GM12878 (cell line): ENCODE measurements at regions not wholly inside any gene's neighbourhood (a gene's known extent, or its start where the extent isn't known, plus 50 kb on each side); places are given as distances from the start of the nearest gene placed in this dataset.

Experiments
- ATAC-seq: fragments of 200-7000 bp; cut with Tn5 transposase; 3 replicates; pipeline ENCODE4 v1.9.1; 2020; ENCODE audit warnings: mild to moderate bottlenecking, moderate library complexity
- BruUV-seq: library from RNA; stranded (reverse); fragments of 400-500 nt; replicated peaks from 2 replicates; lab custom pipeline; 2021; lab: Mats Ljungman, UMichigan
- CTCF ChIA-PET: fragments of 300-600 bp; sonication (Branson Sonifier 250); formaldehyde crosslinking; extraction: SDS; loops from one replicate; lab custom pipeline; 2021; ENCODE audit warnings: inconsistent platforms; lab: Yijun Ruan, JAX
- POLR2A ChIA-PET: fragments of 350-600 bp; formaldehyde crosslinking; extraction: SDS; loops from one replicate; lab custom pipeline; 2021; ENCODE audit warnings: inconsistent platforms; lab: Charles Lee
- RAD21 ChIA-PET: fragments of 300-600 bp; sonication (Branson Sonifier 250); formaldehyde crosslinking; loops from one replicate; lab custom pipeline; 2023; ENCODE audit warnings: antibody characterized with exemption; ENCODE audit not compliant: unreplicated experiment; lab: Charles Lee
- SMC1A ChIA-PET: fragments of 300-600 bp; sonication (Branson Sonifier 250); formaldehyde crosslinking; loops from one replicate; lab custom pipeline; 2023; ENCODE audit not compliant: unreplicated experiment, uncharacterized antibody; lab: Charles Lee
- DNase-seq: peaks from one replicate; pipeline ENCODE4 v3.0.0-alpha.2; 2011; ENCODE audit warnings: low read depth, low spot score
- FAIRE-seq: peaks from 3 replicates; lab custom pipeline; 2011; peaks lifted over from hg19 to GRCh38; lab: Jason Lieb, UNC
- H2AFZ ChIP-seq: 2 replicates; pipeline ENCODE4 v1.6.0; 2011; ENCODE audit warnings: low read depth, low read length, control low read depth; ENCODE audit not compliant: control insufficient read depth
- H3K27ac ChIP-seq: 2 replicates; pipeline ENCODE4 v1.5.1; 2011; ENCODE audit warnings: control low read depth; ENCODE audit not compliant: control insufficient read depth, insufficient read depth
- H3K27me3 ChIP-seq, 2 experiments: replicated peaks in 1 of 2; 2 replicates each; pipeline versions ENCODE4 v1.6.0 to v1.6.1; 2011; ENCODE audit warnings: low read length in 1 of 2; ENCODE audit not compliant: control insufficient read depth in 2 of 2, insufficient read depth in 2 of 2
- H3K36me3 ChIP-seq, 2 experiments: 2 replicates each; pipeline ENCODE4 v1.5.1; 2011; ENCODE audit warnings: low read length in 1 of 2; ENCODE audit not compliant: control insufficient read depth in 2 of 2, insufficient read depth in 2 of 2
- H3K4me1 ChIP-seq: 2 replicates; pipeline ENCODE4 v1.6.1; 2011; ENCODE audit warnings: mild to moderate bottlenecking, low read length, moderate library complexity, mixed read lengths; ENCODE audit not compliant: control insufficient read depth, insufficient read depth
- H3K4me2 ChIP-seq: 2 replicates; pipeline ENCODE4 v1.6.0; 2011; ENCODE audit warnings: control low read depth; ENCODE audit not compliant: control insufficient read depth, insufficient read depth
- H3K4me3 ChIP-seq: fragments of 200-600 bp; sonication (generic); 2 replicates; pipeline ENCODE4 v1.5.1; 2016
- H3K79me2 ChIP-seq: 2 replicates; pipeline ENCODE4 v1.6.0; 2011; ENCODE audit warnings: low read length; ENCODE audit not compliant: control insufficient read depth, insufficient read depth
- H3K9ac ChIP-seq: 2 replicates; pipeline ENCODE4 v1.8.0; 2011; ENCODE audit warnings: low read length, control low read depth, mixed read lengths; ENCODE audit not compliant: control insufficient read depth, insufficient read depth
- H3K9me3 ChIP-seq: replicated peaks from 3 replicates; pipeline ENCODE4 v1.5.1; 2011; ENCODE audit warnings: mild to moderate bottlenecking, low read length; ENCODE audit not compliant: control insufficient read depth, insufficient read depth
- H4K20me1 ChIP-seq: 2 replicates; pipeline ENCODE4 v1.6.0; 2011; ENCODE audit not compliant: control insufficient read depth, insufficient read depth
- BRCA1 ChIP-seq: IDR thresholded peaks from 2 replicates; pipeline ENCODE4 v1.6.1; 2011; ENCODE audit warnings: low read depth, low read length, improper control_type of control experiment
- CHD4 ChIP-seq: fragments of 200-600 bp; sonication (generic); IDR thresholded peaks from 2 replicates; pipeline ENCODE4 v1.6.1; 2016; ENCODE audit warnings: mild to moderate bottlenecking
- EP300 ChIP-seq, 2 experiments: fragments of 150-350 bp in 1 of 2; IDR thresholded peaks; 2 replicates each; pipeline ENCODE4 v1.6.1; 2011 to 2012; ENCODE audit warnings: low read depth in 2 of 2, low read length in 2 of 2, borderline replicate concordance in 1 of 2, improper control_type of control experiment in 1 of 2, inconsistent platforms in 1 of 2; ENCODE audit not compliant: control insufficient read depth in 1 of 2
- FOXM1 ChIP-seq: IDR thresholded peaks from 2 replicates; pipeline ENCODE4 v1.6.1; 2012; ENCODE audit warnings: low read depth, mild to moderate bottlenecking, inconsistent platforms, low read length, moderate library complexity
- HSF1 ChIP-seq: fragments of 150-350 bp; IDR thresholded peaks from 2 replicates; pipeline ENCODE4 v1.6.1; 2014; ENCODE audit warnings: mild to moderate bottlenecking, low read depth, low read length
- NFIC ChIP-seq: IDR thresholded peaks from 2 replicates; pipeline ENCODE4 v1.6.1; 2012; ENCODE audit warnings: low read depth, mild to moderate bottlenecking, inconsistent platforms, low read length, moderate library complexity
- NR2C1 ChIP-seq: fragments of 450-650 bp; IDR thresholded peaks from 2 replicates; pipeline ENCODE4 v1.6.1; 2017; ENCODE audit warnings: antibody characterized with exemption, mild to moderate bottlenecking, moderate library complexity
- PML ChIP-seq: IDR thresholded peaks from 2 replicates; pipeline ENCODE4 v1.6.1; 2012; ENCODE audit warnings: low read length, inconsistent platforms
- POU2F2 ChIP-seq: IDR thresholded peaks from 3 replicates; pipeline ENCODE4 v1.6.1; 2011; ENCODE audit warnings: low read depth, mild to moderate bottlenecking, low read length, borderline replicate concordance
- SIN3A ChIP-seq: IDR thresholded peaks from 2 replicates; pipeline ENCODE4 v1.6.1; 2012; ENCODE audit warnings: low read depth, low read length, improper control_type of control experiment
- SREBF1 ChIP-seq: IDR thresholded peaks from 2 replicates; pipeline ENCODE4 v1.6.1; 2012; ENCODE audit warnings: mild to moderate bottlenecking, low read length
- STAT1 ChIP-seq: fragments of 450-650 bp; conservative IDR thresholded peaks from 2 replicates; pipeline ENCODE4 v1.6.1; 2014; ENCODE audit warnings: antibody characterized with exemption, mild to moderate bottlenecking
- SUPT20H ChIP-seq: IDR thresholded peaks from 2 replicates; pipeline ENCODE4 v1.6.1; 2011; ENCODE audit warnings: low read depth, mild to moderate bottlenecking, low read length, moderate library complexity, borderline replicate concordance; ENCODE audit not compliant: control insufficient read depth
- TARDBP ChIP-seq: IDR thresholded peaks from 2 replicates; pipeline ENCODE4 v1.6.1; 2016; ENCODE audit warnings: borderline replicate concordance
- ZBTB11 ChIP-seq: fragments of 450-650 bp; formaldehyde crosslinking; IDR thresholded peaks from 2 replicates; pipeline ENCODE4 v1.5.0; 2022; ENCODE audit warnings: mild to moderate bottlenecking, missing genetic modification characterization
- ZZZ3 ChIP-seq: IDR thresholded peaks from 2 replicates; pipeline ENCODE4 v1.6.1; 2011; ENCODE audit warnings: low read depth; ENCODE audit not compliant: control insufficient read depth, insufficient read length
- WGBS: methylation state at CpG from one replicate; pipeline ENCODE4 v1.1.6; 2016; ENCODE audit warnings: low lambda C conversion rate; ENCODE audit not compliant: insufficient replicate concordance, insufficient coverage; ENCODE audit errors: missing lambda C conversion rate; 5-methylcytosine and 5-hydroxymethylcytosine counted together
- in situ Hi-C: fragments of 300-500 bp; cut with MboI; formaldehyde crosslinking; loops from 9 replicates; pipeline ENCODE4 v1.14.3; 2018; ENCODE audit warnings: mixed read lengths
- intact Hi-C: fragments of 100-400 bp; cut with micrococcal nuclease; formaldehyde crosslinking; loops from one replicate; pipeline ENCODE4 v1.14.2; 2022; ENCODE audit not compliant: unreplicated experiment
- TF ChIP-seq, protein P1 (sequence below): fragments of 450-650 bp; IDR thresholded peaks from 2 replicates; pipeline ENCODE4 v1.6.1; 2018; ENCODE audit warnings: borderline replicate concordance, mild to moderate bottlenecking; ENCODE audit not compliant: partially characterized antibody
- TF ChIP-seq, protein P2 (sequence below): fragments of 450-650 bp; IDR thresholded peaks from 2 replicates; pipeline ENCODE4 v1.6.1; 2014; ENCODE audit warnings: mild to moderate bottlenecking

DNA sequence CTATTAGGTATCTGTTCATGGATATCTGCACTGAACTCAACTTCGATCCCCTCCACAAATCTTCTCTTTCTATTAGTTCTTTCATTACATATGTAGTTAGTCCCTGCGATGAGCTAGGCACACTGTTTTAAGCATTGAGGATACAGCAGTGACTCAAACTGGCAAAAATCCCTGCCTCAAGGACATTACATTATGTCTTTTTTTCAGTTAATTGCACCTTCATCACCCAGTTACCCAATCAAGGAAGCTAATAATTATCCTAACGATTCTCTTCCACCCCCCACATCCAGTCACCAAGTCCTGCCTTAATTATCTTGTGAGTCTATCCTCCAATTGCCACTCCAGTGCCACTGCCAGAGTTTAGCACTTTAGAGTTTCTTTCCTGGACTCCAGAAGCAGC lies 89.3 kb downstream of the C13orf42 start:
- H4K20me1 ChIP-seq, result no peaks in the 10 kb centered on the region
- H3K27ac ChIP-seq, result no peak overlapping the region
- FAIRE-seq (no peak), ATAC-seq (no peak), DNase-seq (no peak)
- no peak overlapping the region for H3K9ac ChIP-seq
- RAD21 ChIA-PET, result interaction anchor here (0.6 kb wide), 1 partner anchor 149 kb away, joined by 3 read pairs; no protein-coding TSS in a partner anchor
- 51% methylated on average over 3 of the region's 3 CpGs for WGBS
- no TSS peak for BruUV-seq
- no peak overlapping the region for H3K4me2 ChIP-seq
- no peak overlapping the region for H3K4me3 ChIP-seq
- H3K79me2 ChIP-seq, result no peaks in the 10 kb centered on the region
- SMC1A ChIA-PET, result no interaction called here
- POLR2A ChIA-PET, result no interaction called here
- H3K36me3 ChIP-seq, result no peaks in the 10 kb centered on the region
- intact Hi-C loops (no loop called here), in situ Hi-C loops (no loop called here)
- CTCF ChIA-PET, result no interaction called here
- 0 out of 4 replicates have a peak, but pooled peaks cover 0 to 4% of the 10 kb centered on the region in 2 experiments for H3K27me3 ChIP-seq
- no peak overlapping the region for H2AFZ ChIP-seq
- H3K9me3 ChIP-seq, result no peaks in the 10 kb centered on the region
- TF ChIP-seq BRCA1 (no peak), CHD4 (no peak), TARDBP (no peak), ZZZ3 (no peak), FOXM1 (no peak), NR2C1 (no peak), EP300 (IDR thresholded peaks at IDR 0.05; ENCODE audit: borderline replicate concordance in 1 of 2, control insufficient read depth in 1 of 2, low read depth in 2 of 2, low read length in 2 of 2) (no peak), SUPT20H (no peak), STAT1 (no peak), POU2F2 (no peak), NFIC (no peak), HSF1 (no peak), PML (no peak), SREBF1 (no peak), SIN3A (no peak), ZBTB11 (CRISPR knock-in tag) (no peak)
- TF ChIP-seq, protein P1, sequence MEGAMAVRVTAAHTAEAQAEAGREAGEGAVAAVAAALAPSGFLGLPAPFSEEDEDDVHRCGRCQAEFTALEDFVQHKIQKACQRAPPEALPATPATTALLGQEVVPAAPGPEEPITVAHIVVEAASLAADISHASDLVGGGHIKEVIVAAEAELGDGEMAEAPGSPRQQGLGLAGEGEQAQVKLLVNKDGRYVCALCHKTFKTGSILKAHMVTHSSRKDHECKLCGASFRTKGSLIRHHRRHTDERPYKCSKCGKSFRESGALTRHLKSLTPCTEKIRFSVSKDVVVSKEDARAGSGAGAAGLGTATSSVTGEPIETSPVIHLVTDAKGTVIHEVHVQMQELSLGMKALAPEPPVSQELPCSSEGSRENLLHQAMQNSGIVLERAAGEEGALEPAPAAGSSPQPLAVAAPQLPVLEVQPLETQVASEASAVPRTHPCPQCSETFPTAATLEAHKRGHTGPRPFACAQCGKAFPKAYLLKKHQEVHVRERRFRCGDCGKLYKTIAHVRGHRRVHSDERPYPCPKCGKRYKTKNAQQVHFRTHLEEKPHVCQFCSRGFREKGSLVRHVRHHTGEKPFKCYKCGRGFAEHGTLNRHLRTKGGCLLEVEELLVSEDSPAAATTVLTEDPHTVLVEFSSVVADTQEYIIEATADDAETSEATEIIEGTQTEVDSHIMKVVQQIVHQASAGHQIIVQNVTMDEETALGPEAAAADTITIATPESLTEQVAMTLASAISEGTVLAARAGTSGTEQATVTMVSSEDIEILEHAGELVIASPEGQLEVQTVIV, result no peak
- TF ChIP-seq, protein P2, sequence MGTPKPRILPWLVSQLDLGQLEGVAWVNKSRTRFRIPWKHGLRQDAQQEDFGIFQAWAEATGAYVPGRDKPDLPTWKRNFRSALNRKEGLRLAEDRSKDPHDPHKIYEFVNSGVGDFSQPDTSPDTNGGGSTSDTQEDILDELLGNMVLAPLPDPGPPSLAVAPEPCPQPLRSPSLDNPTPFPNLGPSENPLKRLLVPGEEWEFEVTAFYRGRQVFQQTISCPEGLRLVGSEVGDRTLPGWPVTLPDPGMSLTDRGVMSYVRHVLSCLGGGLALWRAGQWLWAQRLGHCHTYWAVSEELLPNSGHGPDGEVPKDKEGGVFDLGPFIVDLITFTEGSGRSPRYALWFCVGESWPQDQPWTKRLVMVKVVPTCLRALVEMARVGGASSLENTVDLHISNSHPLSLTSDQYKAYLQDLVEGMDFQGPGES, result no peak
- H3K4me1 ChIP-seq, result no peaks in the 10 kb centered on the region
